ENCODE measurements at regions not wholly inside any gene's neighbourhood (a gene's known extent, or its start where the extent isn't known, plus 50 kb on each side); places are given as distances from the start of the nearest gene placed in this dataset.

GRCh38 chr6:153729189-153729588 lies 309.9 kb upstream of the OPRM1 start:
- no peak for TF ChIP-seq SLC30A9 (CRISPR knock-in tag; IDR thresholded peaks at IDR 0.05)
- no peak for TF ChIP-seq HNRNPUL1 (IDR thresholded peaks at IDR 0.05; ENCODE audit: low read length)
- TF ChIP-seq SAP30 (IDR thresholded peaks at IDR 0.05; ENCODE audit: borderline replicate concordance, insufficient read depth, low read depth, low read length, poor library complexity, severe bottlenecking) = no peak
- no peak for TF ChIP-seq CTCF (IDR thresholded peaks at IDR 0.05 in 2 of 3, conservative IDR thresholded peaks at IDR 0.05 in 1 of 3; ENCODE audit: insufficient read depth in 2 of 3, low read depth in 1 of 3, low read length in 3 of 3)
- no peak for TF ChIP-seq POLR2A (conservative IDR thresholded peaks at IDR 0.05)
